ENCODE measurements at regions not wholly inside any gene's neighbourhood (a gene's known extent, or its start where the extent isn't known, plus 50 kb on each side); places are given as distances from the start of the nearest gene placed in this dataset.

DNA sequence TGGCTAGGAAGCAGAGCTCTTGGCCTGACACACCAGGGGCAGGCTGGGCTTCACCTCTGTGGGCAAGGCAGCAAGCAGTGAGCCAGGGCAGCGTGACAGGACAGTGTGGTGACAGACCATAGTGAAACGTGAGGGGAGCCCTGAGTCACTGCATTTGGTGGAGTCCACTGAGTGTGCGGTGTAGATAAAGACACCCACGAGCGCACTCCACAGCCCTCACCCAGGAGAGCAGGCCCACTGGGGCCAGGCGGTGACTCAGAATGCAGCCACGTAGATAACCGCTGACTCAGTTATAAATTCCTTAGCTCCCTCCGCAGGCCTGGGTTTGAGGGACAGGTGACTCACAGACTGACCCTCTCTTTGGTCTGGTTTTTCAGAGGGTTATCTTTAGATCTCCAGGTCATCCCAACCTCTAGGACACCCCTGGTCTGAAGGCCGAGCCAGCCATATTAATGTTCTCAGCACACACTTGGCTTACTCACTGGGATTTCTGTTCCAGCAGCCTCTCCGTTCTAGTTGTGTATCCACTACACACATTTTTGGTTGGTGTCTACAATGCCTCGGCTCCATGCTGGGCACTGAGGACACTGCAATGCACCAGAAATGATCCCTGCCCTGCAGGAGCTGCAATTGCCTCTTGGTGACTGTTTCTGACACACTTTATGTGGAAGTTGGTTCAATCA lies 90.2 kb upstream of the TSPAN2 start:
- Histone ChIP-seq H3K4me3 (ENCODE audit: low read depth, low read length, poor library complexity, severe bottlenecking) (no peak overlapping the region), H2AFZ (ENCODE audit: low read length) (no peak overlapping the region), H3K4me2 (ENCODE audit: low read length) (no peak overlapping the region), H3K36me3 (ENCODE audit: insufficient read depth, low read length) (no peaks in the 10 kb centered on the region), H3K27ac (ENCODE audit: low read depth, low read length, poor library complexity, severe bottlenecking) (no peak overlapping the region), H3K9me2 (ENCODE audit: insufficient read depth, low read length) (no peaks in the 10 kb centered on the region), H3K79me2 (ENCODE audit: insufficient read depth, low read depth, low read length) (no peaks in the 10 kb centered on the region), H4K20me1 (ENCODE audit: insufficient read depth, low read length) (no peaks in the 10 kb centered on the region), H3K4me1 (ENCODE audit: insufficient read depth, low read length, poor library complexity, severe bottlenecking) (no peaks in the 10 kb centered on the region), H3K9me3 (ENCODE audit: low read length) (no peaks in the 10 kb centered on the region)
- no TSS peak for BruUV-seq (replicated peaks)
- intact Hi-C loops (cut with micrococcal nuclease; ENCODE audit: unreplicated experiment): no loop called here
- TF ChIP-seq EZH2phosphoT487 (IDR thresholded peaks at IDR 0.05; ENCODE audit: borderline replicate concordance, low read depth, low read length): no peak
- TF ChIP-seq, protein P1, sequence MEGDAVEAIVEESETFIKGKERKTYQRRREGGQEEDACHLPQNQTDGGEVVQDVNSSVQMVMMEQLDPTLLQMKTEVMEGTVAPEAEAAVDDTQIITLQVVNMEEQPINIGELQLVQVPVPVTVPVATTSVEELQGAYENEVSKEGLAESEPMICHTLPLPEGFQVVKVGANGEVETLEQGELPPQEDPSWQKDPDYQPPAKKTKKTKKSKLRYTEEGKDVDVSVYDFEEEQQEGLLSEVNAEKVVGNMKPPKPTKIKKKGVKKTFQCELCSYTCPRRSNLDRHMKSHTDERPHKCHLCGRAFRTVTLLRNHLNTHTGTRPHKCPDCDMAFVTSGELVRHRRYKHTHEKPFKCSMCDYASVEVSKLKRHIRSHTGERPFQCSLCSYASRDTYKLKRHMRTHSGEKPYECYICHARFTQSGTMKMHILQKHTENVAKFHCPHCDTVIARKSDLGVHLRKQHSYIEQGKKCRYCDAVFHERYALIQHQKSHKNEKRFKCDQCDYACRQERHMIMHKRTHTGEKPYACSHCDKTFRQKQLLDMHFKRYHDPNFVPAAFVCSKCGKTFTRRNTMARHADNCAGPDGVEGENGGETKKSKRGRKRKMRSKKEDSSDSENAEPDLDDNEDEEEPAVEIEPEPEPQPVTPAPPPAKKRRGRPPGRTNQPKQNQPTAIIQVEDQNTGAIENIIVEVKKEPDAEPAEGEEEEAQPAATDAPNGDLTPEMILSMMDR (conservative IDR thresholded peaks at IDR 0.05; ENCODE audit: low read length): no peak
- DNase-seq (ENCODE audit: low spot score): no peak
- CTCF ChIA-PET (ENCODE audit: unreplicated experiment): no interaction called here
- POLR2A ChIA-PET: no interaction called here

DNA sequence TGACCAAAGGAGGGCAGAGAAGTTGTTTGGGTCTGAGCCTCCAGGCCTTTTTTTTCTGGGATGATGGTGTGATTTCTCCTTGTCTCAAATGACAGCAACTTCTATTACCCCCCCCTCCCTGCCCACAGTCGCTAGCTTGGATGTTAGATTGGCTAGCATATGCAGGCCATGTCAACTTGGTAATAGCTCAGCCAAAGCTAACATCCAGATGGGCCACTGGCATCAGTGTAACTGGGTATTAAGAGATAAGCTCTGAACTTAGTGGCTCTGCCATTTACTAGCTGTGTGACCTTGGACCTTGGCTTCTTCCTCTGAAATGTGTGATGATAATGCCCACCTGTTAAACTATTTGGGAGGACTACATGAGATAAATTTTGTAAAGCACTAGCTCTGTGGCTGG lies 86.9 kb upstream of the TSPAN2 start:
- no peaks in the 10 kb centered on the region for H4K20me1 ChIP-seq (ENCODE audit: insufficient read depth, low read length)
- intact Hi-C loops (cut with micrococcal nuclease; ENCODE audit: unreplicated experiment): no loop called here
- TF ChIP-seq, protein P1 (conservative IDR thresholded peaks at IDR 0.05; ENCODE audit: low read length): no peak
- no peak for TF ChIP-seq EZH2phosphoT487 (IDR thresholded peaks at IDR 0.05; ENCODE audit: borderline replicate concordance, low read depth, low read length)
- H3K27ac ChIP-seq (ENCODE audit: low read depth, low read length, poor library complexity, severe bottlenecking): no peak overlapping the region
- no peak overlapping the region for H3K4me2 ChIP-seq (ENCODE audit: low read length)
- no TSS peak for BruUV-seq (replicated peaks)
- DNase-seq (ENCODE audit: low spot score): no peak
- no peak overlapping the region for H2AFZ ChIP-seq (ENCODE audit: low read length)
- ChIA-PET POLR2A (no interaction called here), CTCF (ENCODE audit: unreplicated experiment) (no interaction called here)
- H3K36me3 ChIP-seq (ENCODE audit: insufficient read depth, low read length): no peaks in the 10 kb centered on the region
- no peaks in the 10 kb centered on the region for H3K9me2 ChIP-seq (ENCODE audit: insufficient read depth, low read length)
- no peak overlapping the region for H3K4me3 ChIP-seq (ENCODE audit: low read depth, low read length, poor library complexity, severe bottlenecking)
- no peaks in the 10 kb centered on the region for H3K79me2 ChIP-seq (ENCODE audit: insufficient read depth, low read depth, low read length)
- no peaks in the 10 kb centered on the region for H3K4me1 ChIP-seq (ENCODE audit: insufficient read depth, low read length, poor library complexity, severe bottlenecking)
- no peaks in the 10 kb centered on the region for H3K9me3 ChIP-seq (ENCODE audit: low read length)

DNA sequence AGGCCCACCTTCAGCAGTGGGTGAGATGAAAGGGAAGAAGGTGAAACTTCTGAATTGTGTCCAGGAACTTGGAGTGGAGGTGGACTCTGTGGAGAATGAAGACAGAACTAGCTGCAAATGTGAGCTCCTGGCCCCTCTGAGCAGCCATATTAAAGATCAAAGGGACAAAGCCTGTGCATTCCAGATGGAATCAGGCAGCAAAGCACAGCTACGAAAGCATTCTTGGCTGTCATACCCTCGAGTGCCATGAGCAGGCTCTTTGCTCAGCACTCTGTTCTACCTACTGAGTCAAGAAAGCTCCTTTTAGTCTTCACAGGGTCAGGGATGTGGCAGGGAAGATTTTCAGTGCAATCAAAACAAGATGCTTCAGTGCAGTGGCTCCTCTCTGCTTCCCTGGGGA lies 86.3 kb upstream of the TSPAN2 start:
- ChIA-PET POLR2A (interaction anchor here (0.6 kb wide), 1 partner anchor 73 kb away, joined by 3 read pairs; no protein-coding TSS in a partner anchor), CTCF (ENCODE audit: unreplicated experiment) (no interaction called here)
- Histone ChIP-seq H3K9me3 (ENCODE audit: low read length) (no peaks in the 10 kb centered on the region), H3K4me2 (ENCODE audit: low read length) (no peak overlapping the region), H3K79me2 (ENCODE audit: insufficient read depth, low read depth, low read length) (no peaks in the 10 kb centered on the region), H3K9me2 (ENCODE audit: insufficient read depth, low read length) (no peaks in the 10 kb centered on the region), H3K4me3 (ENCODE audit: low read depth, low read length, poor library complexity, severe bottlenecking) (no peak overlapping the region), H4K20me1 (ENCODE audit: insufficient read depth, low read length) (no peaks in the 10 kb centered on the region), H3K36me3 (ENCODE audit: insufficient read depth, low read length) (no peaks in the 10 kb centered on the region), H2AFZ (ENCODE audit: low read length) (no peak overlapping the region), H3K27ac (ENCODE audit: low read depth, low read length, poor library complexity, severe bottlenecking) (no peak overlapping the region), H3K4me1 (ENCODE audit: insufficient read depth, low read length, poor library complexity, severe bottlenecking) (no peaks in the 10 kb centered on the region)
- no peak for DNase-seq (ENCODE audit: low spot score)
- no TSS peak for BruUV-seq (replicated peaks)
- TF ChIP-seq, protein P1 (conservative IDR thresholded peaks at IDR 0.05; ENCODE audit: low read length): no peak
- no peak for TF ChIP-seq EZH2phosphoT487 (IDR thresholded peaks at IDR 0.05; ENCODE audit: borderline replicate concordance, low read depth, low read length)
- intact Hi-C loops (cut with micrococcal nuclease; ENCODE audit: unreplicated experiment): no loop called here

Data from OCI-LY7 (cell line).